ENCODE measurements at regions not wholly inside any gene's neighbourhood (a gene's known extent, or its start where the extent isn't known, plus 50 kb on each side); places are given as distances from the start of the nearest gene placed in this dataset.

- TF ChIP-seq CTCF (conservative IDR thresholded peaks at IDR 0.05; ENCODE audit: low read length) = no peak
- no peak for TF ChIP-seq EZH2phosphoT487 (IDR thresholded peaks at IDR 0.05; ENCODE audit: borderline replicate concordance, low read depth, low read length)
Measured at GRCh38 chr6:82681119-82681714, 317.6 kb downstream of the TPBG start.
